GM19467 (cell line): ENCODE measurements at regions not wholly inside any gene's neighbourhood (a gene's known extent, or its start where the extent isn't known, plus 50 kb on each side); places are given as distances from the start of the nearest gene placed in this dataset.
"Not testable (repeated sequence)": the region's sequence is repeated elsewhere in the genome, so short reads cannot be mapped to it uniquely, and the experiment has no call there.

Experiments used
- ATAC-seq: cut with Tn5 transposase; IDR thresholded peaks from one replicate; pipeline ENCODE4 v1.9.1; 2021; ENCODE audit warnings: mild to moderate bottlenecking, moderate library complexity; ENCODE audit not compliant: unreplicated experiment

GRCh38 chr7:15836651-15837050 lies 150.2 kb upstream of the MEOX2 start:
- no peak for ATAC-seq

- no peak for ATAC-seq
Measured at GRCh38 chr7:15836041-15836440, 149.6 kb upstream of the MEOX2 start.

- no peak for ATAC-seq
Measured at GRCh38 chr7:15834446-15834845, 148.0 kb upstream of the MEOX2 start.

- no peak for ATAC-seq
Measured at GRCh38 chr7:15832996-15833395, 146.5 kb upstream of the MEOX2 start.

GRCh38 chr7:15831606-15832005 lies 145.1 kb upstream of the MEOX2 start:
- ATAC-seq = no peak

- ATAC-seq = no peak
Measured at GRCh38 chr7:15829691-15830090, 143.2 kb upstream of the MEOX2 start.

GRCh38 chr7:15828881-15829280 lies 142.4 kb upstream of the MEOX2 start:
- ATAC-seq = no peak

GRCh38 chr7:15821484-15822427 lies 135.3 kb upstream of the MEOX2 start:
- no peak for ATAC-seq

GRCh38 chr7:15820319-15820718 lies 133.8 kb upstream of the MEOX2 start:
- no peak for ATAC-seq

- ATAC-seq = no peak
Measured at GRCh38 chr7:15816835-15817426, 130.4 kb upstream of the MEOX2 start.

GRCh38 chr7:15813448-15813847 lies 127.0 kb upstream of the MEOX2 start:
- no peak for ATAC-seq

GRCh38 chr7:15810383-15810782 lies 123.9 kb upstream of the MEOX2 start:
- not testable (repeated sequence) for ATAC-seq

- not testable (repeated sequence) for ATAC-seq
Measured at GRCh38 chr7:15809936-15810335, 123.5 kb upstream of the MEOX2 start.

- no peak for ATAC-seq
Measured at GRCh38 chr7:15805891-15806290, 119.4 kb upstream of the MEOX2 start.

GRCh38 chr7:15802425-15802824 lies 115.9 kb upstream of the MEOX2 start:
- ATAC-seq = no peak

- no peak for ATAC-seq
Measured at GRCh38 chr7:15801551-15801950, 115.1 kb upstream of the MEOX2 start.

- ATAC-seq = no peak
Measured at GRCh38 chr7:15801041-15801440, 114.6 kb upstream of the MEOX2 start.

GRCh38 chr7:15798081-15798480 lies 111.6 kb upstream of the MEOX2 start:
- ATAC-seq = no peak

GRCh38 chr7:15795393-15795792 lies 108.9 kb upstream of the MEOX2 start:
- no peak for ATAC-seq

- no peak for ATAC-seq
Measured at GRCh38 chr7:15794801-15795200, 108.3 kb upstream of the MEOX2 start.

- no peak for ATAC-seq
Measured at GRCh38 chr7:15784694-15785030, 98.2 kb upstream of the MEOX2 start.

GRCh38 chr7:15783987-15784693 lies 97.7 kb upstream of the MEOX2 start:
- no peak for ATAC-seq
